ENCODE measurements at regions not wholly inside any gene's neighbourhood (a gene's known extent, or its start where the extent isn't known, plus 50 kb on each side); places are given as distances from the start of the nearest gene placed in this dataset.

GRCh38 chr16:73485880-73486279 is 438.0 kb upstream of the ZFHX3 start:
- Histone ChIP-seq H3K36me3 (ENCODE audit: low read depth) (no peaks in the 10 kb centered on the region), H3K9me3 (no peaks in the 10 kb centered on the region), H3K4me1 (ENCODE audit: low read depth) (no peaks in the 10 kb centered on the region), H3K4me3 (no peak overlapping the region)
- no peak for ATAC-seq
- intact Hi-C loops (cut with DNase I, micrococcal nuclease), result no loop called here
- DNase-seq, result no peak
- TF ChIP-seq CTCF (IDR thresholded peaks at IDR 0.05), result no peak

GRCh38 chr16:73483934-73484711 is 436.2 kb upstream of the ZFHX3 start:
- DNase-seq (no peak), ATAC-seq (no peak)
- no peak overlapping the region for H3K4me3 ChIP-seq
- no peaks in the 10 kb centered on the region for H3K36me3 ChIP-seq (ENCODE audit: low read depth)
- H3K9me3 ChIP-seq, result no peaks in the 10 kb centered on the region
- intact Hi-C loops (cut with DNase I, micrococcal nuclease), result no loop called here
- no peaks in the 10 kb centered on the region for H3K4me1 ChIP-seq (ENCODE audit: low read depth)
- no peak for TF ChIP-seq CTCF (IDR thresholded peaks at IDR 0.05)

- H3K4me1 ChIP-seq (ENCODE audit: low read depth), result no peaks in the 10 kb centered on the region
- DNase-seq (no peak), ATAC-seq (no peak)
- TF ChIP-seq CTCF (IDR thresholded peaks at IDR 0.05), result no peak
- H3K4me3 ChIP-seq, result no peak overlapping the region
- no peaks in the 10 kb centered on the region for H3K36me3 ChIP-seq (ENCODE audit: low read depth)
- no peaks in the 10 kb centered on the region for H3K9me3 ChIP-seq
- intact Hi-C loops (cut with DNase I, micrococcal nuclease), result no loop called here
These were observed 435.3 kb upstream of the ZFHX3 start for GRCh38 chr16:73483076-73483791.

- DNase-seq (no peak), ATAC-seq (no peak)
- Histone ChIP-seq H3K9me3 (no peaks in the 10 kb centered on the region), H3K4me1 (ENCODE audit: low read depth) (no peaks in the 10 kb centered on the region), H3K4me3 (no peak overlapping the region), H3K36me3 (ENCODE audit: low read depth) (no peaks in the 10 kb centered on the region)
- intact Hi-C loops (cut with DNase I, micrococcal nuclease), result no loop called here
- no peak for TF ChIP-seq CTCF (IDR thresholded peaks at IDR 0.05)
These were observed 434.4 kb upstream of the ZFHX3 start for GRCh38 chr16:73482310-73482709.

- H3K9me3 ChIP-seq, result no peaks in the 10 kb centered on the region
- H3K4me1 ChIP-seq (ENCODE audit: low read depth), result no peaks in the 10 kb centered on the region
- DNase-seq (no peak), ATAC-seq (no peak)
- H3K4me3 ChIP-seq, result no peak overlapping the region
- no peaks in the 10 kb centered on the region for H3K36me3 ChIP-seq (ENCODE audit: low read depth)
- intact Hi-C loops (cut with DNase I, micrococcal nuclease), result no loop called here
- no peak for TF ChIP-seq CTCF (IDR thresholded peaks at IDR 0.05)
These were observed 432.5 kb upstream of the ZFHX3 start for GRCh38 chr16:73480381-73480780.
